Dendritic cell treated with granulocyte-macrophage colony-stimulating factor and Interleukin-4, amounts not matched to agents 40 ng/mL and 50 ng/mL, for 4 days (primary cell): ENCODE measurements at regions not wholly inside any gene's neighbourhood (a gene's known extent, or its start where the extent isn't known, plus 50 kb on each side); places are given as distances from the start of the nearest gene placed in this dataset.

Experiments
- H3K27ac Mint-ChIP-seq: one replicate; pipeline ENCODE4 v1.8.0; 2022; ENCODE audit warnings: mild to moderate bottlenecking, mixed read lengths
- H3K27me3 Mint-ChIP-seq: one replicate; pipeline ENCODE4 v1.8.0; 2022; ENCODE audit warnings: mild to moderate bottlenecking, mixed read lengths
- H3K36me3 Mint-ChIP-seq: one replicate; pipeline ENCODE4 v1.8.0; 2022; ENCODE audit warnings: low read depth, mixed read lengths
- H3K4me1 Mint-ChIP-seq: one replicate; pipeline ENCODE4 v1.8.0; 2022; ENCODE audit warnings: low read depth, mixed read lengths
- H3K4me3 Mint-ChIP-seq: one replicate; pipeline ENCODE4 v1.8.0; 2022; ENCODE audit warnings: mild to moderate bottlenecking, moderate library complexity, mixed read lengths
- H3K9me3 Mint-ChIP-seq: one replicate; pipeline ENCODE4 v1.8.0; 2022; ENCODE audit warnings: mixed read lengths
- intact Hi-C: fragments of 100-400 bp; cut with micrococcal nuclease; formaldehyde crosslinking; loops from one replicate; pipeline ENCODE4 v1.15.0; 2022

GRCh38 chr22:47818496-47818895 is 1056.0 kb downstream of the TBC1D22A start:
- Mint-ChIP-seq H3K27ac (no peak overlapping the region), H3K4me3 (no peak overlapping the region), H3K36me3 (no peaks in the 10 kb centered on the region), H3K27me3 (peaks cover 1% of the 10 kb centered on the region), H3K4me1 (no peaks in the 10 kb centered on the region), H3K9me3 (peaks cover 17% of the 10 kb centered on the region)
- intact Hi-C loops, result no loop called here

- no peak overlapping the region for H3K27ac Mint-ChIP-seq
- H3K27me3 Mint-ChIP-seq, result peaks cover 1% of the 10 kb centered on the region
- no peak overlapping the region for H3K4me3 Mint-ChIP-seq
- H3K9me3 Mint-ChIP-seq, result peaks cover 17% of the 10 kb centered on the region
- H3K36me3 Mint-ChIP-seq, result no peaks in the 10 kb centered on the region
- intact Hi-C loops, result no loop called here
- no peaks in the 10 kb centered on the region for H3K4me1 Mint-ChIP-seq
Observed at GRCh38 chr22:47817380-47817779, 1054.9 kb downstream of the TBC1D22A start.

- Mint-ChIP-seq H3K4me1 (no peaks in the 10 kb centered on the region), H3K36me3 (no peaks in the 10 kb centered on the region), H3K27me3 (peaks cover 1% of the 10 kb centered on the region), H3K4me3 (no peak overlapping the region), H3K27ac (no peak overlapping the region), H3K9me3 (peaks cover 17% of the 10 kb centered on the region)
- intact Hi-C loops, result no loop called here
Observed at GRCh38 chr22:47816863-47817210, 1054.4 kb downstream of the TBC1D22A start.

DNA sequence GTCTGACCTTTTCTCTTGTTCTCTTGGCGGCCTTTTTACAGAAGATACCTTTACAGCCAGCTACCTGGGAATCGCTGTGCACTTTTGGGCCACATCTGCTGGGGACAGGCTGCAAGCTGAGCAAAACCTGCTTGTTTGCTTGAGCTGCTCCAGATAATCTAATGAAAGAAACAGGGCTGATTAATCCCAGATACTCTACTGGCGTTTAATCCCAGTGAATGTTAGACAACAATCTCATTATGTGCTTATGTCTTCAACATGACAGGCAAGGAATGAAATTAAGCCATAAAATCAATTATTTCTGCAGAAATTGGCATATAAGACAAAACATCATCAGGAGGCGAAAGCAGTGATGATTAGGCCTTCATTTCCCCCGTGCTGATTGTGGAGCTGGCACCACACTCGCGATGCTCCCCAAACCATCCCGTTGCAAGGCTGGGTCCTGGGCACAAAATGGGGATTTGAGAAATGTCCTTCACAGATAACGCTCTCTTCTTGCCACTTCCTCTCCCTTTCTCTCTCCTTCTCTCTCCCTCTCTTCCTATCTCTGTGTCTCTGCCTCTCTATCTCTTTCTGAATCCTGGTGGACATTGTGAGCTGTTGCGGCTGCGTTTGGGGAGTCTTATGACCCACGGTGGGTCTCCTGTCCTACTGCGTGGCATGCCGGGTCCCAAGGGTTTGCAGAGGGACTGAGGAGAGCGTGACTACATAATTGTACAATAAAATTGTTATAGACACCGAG is 1053.8 kb downstream of the TBC1D22A start:
- no peaks in the 10 kb centered on the region for H3K36me3 Mint-ChIP-seq
- intact Hi-C loops, result no loop called here
- H3K27ac Mint-ChIP-seq, result no peak overlapping the region
- H3K4me1 Mint-ChIP-seq, result no peaks in the 10 kb centered on the region
- H3K4me3 Mint-ChIP-seq, result no peak overlapping the region
- peaks cover 1% of the 10 kb centered on the region for H3K27me3 Mint-ChIP-seq
- peaks cover 17% of the 10 kb centered on the region for H3K9me3 Mint-ChIP-seq

DNA sequence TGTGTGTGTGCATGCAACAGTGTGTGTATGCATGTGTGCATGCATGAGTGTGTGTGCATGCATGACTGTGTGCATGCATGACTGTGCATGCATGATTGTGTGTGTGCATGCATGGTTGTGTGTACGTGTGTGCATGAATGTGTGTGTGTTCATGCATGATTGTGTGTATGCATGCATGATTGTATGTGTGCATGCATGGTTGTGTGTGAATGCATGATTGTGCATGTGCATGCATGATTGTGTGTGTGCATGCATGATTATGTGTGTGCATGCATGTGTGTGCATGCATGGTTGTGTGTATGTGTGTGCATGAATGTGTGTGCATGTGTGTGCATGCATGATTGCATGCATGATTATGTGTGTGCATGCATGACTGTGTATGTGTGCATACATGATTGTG is 1052.0 kb downstream of the TBC1D22A start:
- no peak overlapping the region for H3K27ac Mint-ChIP-seq
- peaks cover 24% of the 10 kb centered on the region for H3K9me3 Mint-ChIP-seq
- no peaks in the 10 kb centered on the region for H3K36me3 Mint-ChIP-seq
- peaks cover 1% of the 10 kb centered on the region for H3K27me3 Mint-ChIP-seq
- H3K4me1 Mint-ChIP-seq, result no peaks in the 10 kb centered on the region
- intact Hi-C loops, result no loop called here
- H3K4me3 Mint-ChIP-seq, result no peak overlapping the region

- H3K27ac Mint-ChIP-seq, result no peak overlapping the region
- intact Hi-C loops, result no loop called here
- H3K36me3 Mint-ChIP-seq, result no peaks in the 10 kb centered on the region
- no peaks in the 10 kb centered on the region for H3K4me1 Mint-ChIP-seq
- no peak overlapping the region for H3K4me3 Mint-ChIP-seq
- peaks cover 27% of the 10 kb centered on the region for H3K9me3 Mint-ChIP-seq
- peaks cover 1% of the 10 kb centered on the region for H3K27me3 Mint-ChIP-seq
Observed at GRCh38 chr22:47813661-47814060, 1051.2 kb downstream of the TBC1D22A start.

DNA sequence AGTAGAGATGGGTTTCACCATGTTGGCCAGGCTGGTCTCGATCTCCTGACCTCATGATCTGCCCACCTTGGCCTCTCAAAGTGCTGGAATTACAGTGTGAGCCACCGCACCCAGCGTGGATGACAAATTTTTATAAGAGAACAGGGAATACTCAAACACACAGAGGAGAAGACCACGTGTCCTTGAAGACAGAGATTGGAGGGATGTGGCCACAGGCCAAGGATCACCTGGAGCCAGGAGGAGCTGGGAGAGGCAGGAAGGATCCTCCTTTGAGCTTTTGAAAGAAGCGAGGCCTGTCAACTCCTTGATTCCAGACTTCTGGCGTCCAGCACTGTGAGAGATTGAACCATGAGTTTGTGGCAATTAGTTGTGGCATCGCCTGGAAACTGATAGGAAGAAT is 1049.5 kb downstream of the TBC1D22A start:
- Mint-ChIP-seq H3K4me1 (no peaks in the 10 kb centered on the region), H3K36me3 (no peaks in the 10 kb centered on the region), H3K4me3 (no peak overlapping the region), H3K9me3 (peaks cover 19% of the 10 kb centered on the region), H3K27ac (no peak overlapping the region), H3K27me3 (peaks cover 5% of the 10 kb centered on the region)
- intact Hi-C loops, result no loop called here

DNA sequence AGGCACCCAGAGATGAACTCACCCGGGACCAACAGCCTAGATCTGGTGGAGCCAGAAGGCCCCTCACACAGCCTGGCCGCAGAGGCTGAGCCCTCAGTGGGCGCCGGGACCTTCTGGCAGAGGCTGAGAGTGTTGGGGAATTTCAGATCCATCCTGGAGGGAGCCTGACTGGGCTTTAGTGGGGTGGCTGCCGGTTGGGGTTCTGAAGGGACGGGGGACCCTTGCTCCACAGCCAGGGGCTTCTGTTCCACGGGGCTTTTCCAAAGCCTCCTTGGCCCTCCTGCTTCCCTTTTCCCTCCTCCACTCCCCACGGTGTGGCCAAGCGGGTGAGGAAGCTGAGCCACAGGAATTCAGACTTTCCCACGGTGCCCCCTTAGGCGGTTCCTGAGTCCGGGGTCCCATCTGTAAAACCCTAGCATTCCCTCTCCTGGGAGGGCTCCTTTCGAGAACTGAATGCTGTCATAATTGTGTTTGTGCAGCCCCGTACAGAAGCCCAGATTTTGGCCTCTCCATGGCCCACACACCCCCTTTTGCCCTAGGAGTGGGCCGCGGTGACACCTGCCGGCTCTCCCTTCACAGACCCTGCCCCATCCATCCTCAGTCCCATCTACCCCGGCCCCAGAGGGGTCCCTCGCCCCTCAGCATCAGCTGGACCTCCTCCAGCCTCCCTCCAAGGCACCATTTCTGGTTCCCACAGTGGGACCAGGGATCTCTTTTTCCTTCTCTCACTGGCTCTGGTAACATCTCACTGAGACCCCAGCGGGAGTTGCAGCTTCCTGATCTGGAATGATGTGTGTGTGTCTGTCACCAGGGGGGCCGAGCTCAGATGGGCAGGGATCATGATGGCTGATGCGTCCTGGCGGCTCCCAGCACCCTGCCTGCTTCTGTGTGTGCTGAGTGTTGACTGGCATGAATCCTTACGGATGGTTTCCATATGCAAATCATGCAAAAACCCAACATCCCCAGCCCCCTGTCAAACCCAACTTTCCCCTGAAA is 1048.4 kb downstream of the TBC1D22A start:
- Mint-ChIP-seq H3K36me3 (no peaks in the 10 kb centered on the region), H3K9me3 (peaks cover 10% of the 10 kb centered on the region), H3K4me1 (no peaks in the 10 kb centered on the region), H3K27ac (no peak overlapping the region), H3K27me3 (peaks cover 5% of the 10 kb centered on the region), H3K4me3 (no peak overlapping the region)
- intact Hi-C loops, result no loop called here

GRCh38 chr22:47808886-47809620 is 1046.6 kb downstream of the TBC1D22A start:
- H3K27ac Mint-ChIP-seq, result no peak overlapping the region
- peaks cover 5% of the 10 kb centered on the region for H3K27me3 Mint-ChIP-seq
- H3K36me3 Mint-ChIP-seq, result no peaks in the 10 kb centered on the region
- intact Hi-C loops, result no loop called here
- H3K9me3 Mint-ChIP-seq, result peaks cover 10% of the 10 kb centered on the region
- no peak overlapping the region for H3K4me3 Mint-ChIP-seq
- H3K4me1 Mint-ChIP-seq, result no peaks in the 10 kb centered on the region

DNA sequence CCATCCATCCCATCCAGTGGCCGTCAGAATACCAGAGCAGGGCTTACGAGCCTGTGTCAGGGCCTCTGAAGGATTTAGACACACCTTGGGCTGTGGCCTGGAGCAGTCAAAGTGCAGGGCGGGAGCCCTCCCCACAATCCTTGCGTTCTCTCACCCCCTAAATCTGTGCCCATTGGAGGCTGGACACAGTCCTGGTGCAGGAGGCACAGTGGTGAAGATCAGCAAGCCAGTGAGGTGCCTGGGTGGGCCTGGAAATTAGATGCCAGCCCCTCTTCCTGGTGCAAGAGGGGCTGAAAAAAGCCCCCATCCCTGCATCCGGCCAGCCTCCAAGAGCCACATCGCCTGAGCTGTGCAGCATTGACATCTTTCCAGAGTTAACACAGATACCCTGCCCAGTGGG is 1045.8 kb downstream of the TBC1D22A start:
- Mint-ChIP-seq H3K27ac (no peak overlapping the region), H3K9me3 (peaks cover 10% of the 10 kb centered on the region), H3K36me3 (no peaks in the 10 kb centered on the region), H3K27me3 (peaks cover 6% of the 10 kb centered on the region), H3K4me3 (no peak overlapping the region), H3K4me1 (no peaks in the 10 kb centered on the region)
- intact Hi-C loops, result no loop called here

GRCh38 chr22:47807506-47807905 is 1045.1 kb downstream of the TBC1D22A start:
- Mint-ChIP-seq H3K4me3 (no peak overlapping the region), H3K36me3 (no peaks in the 10 kb centered on the region), H3K27ac (no peak overlapping the region), H3K4me1 (no peaks in the 10 kb centered on the region), H3K27me3 (peaks cover 7% of the 10 kb centered on the region), H3K9me3 (peaks cover 10% of the 10 kb centered on the region)
- intact Hi-C loops, result no loop called here

DNA sequence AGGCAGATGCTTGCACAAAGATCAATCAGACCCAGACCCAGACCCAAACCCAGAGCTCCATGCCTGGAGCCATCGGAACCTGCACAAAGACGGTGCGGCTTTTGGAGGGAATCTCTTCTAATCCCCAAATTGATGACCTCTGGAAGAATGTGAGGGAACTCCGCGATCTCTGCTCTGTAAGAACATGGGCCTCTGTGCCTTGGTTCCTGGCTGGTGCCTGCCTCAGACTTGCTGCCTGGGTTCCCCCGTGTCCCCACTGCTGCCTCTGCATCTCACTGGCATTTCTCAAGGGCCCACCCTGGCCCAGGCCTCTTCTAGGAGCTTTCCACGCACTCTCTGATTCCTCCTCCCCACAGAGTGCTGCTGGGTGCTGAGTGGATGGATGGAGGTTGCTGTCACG is 1044.4 kb downstream of the TBC1D22A start:
- intact Hi-C loops, result no loop called here
- no peak overlapping the region for H3K27ac Mint-ChIP-seq
- peaks cover 12% of the 10 kb centered on the region for H3K27me3 Mint-ChIP-seq
- no peaks in the 10 kb centered on the region for H3K4me1 Mint-ChIP-seq
- no peak overlapping the region for H3K4me3 Mint-ChIP-seq
- H3K9me3 Mint-ChIP-seq, result peaks cover 10% of the 10 kb centered on the region
- no peaks in the 10 kb centered on the region for H3K36me3 Mint-ChIP-seq

DNA sequence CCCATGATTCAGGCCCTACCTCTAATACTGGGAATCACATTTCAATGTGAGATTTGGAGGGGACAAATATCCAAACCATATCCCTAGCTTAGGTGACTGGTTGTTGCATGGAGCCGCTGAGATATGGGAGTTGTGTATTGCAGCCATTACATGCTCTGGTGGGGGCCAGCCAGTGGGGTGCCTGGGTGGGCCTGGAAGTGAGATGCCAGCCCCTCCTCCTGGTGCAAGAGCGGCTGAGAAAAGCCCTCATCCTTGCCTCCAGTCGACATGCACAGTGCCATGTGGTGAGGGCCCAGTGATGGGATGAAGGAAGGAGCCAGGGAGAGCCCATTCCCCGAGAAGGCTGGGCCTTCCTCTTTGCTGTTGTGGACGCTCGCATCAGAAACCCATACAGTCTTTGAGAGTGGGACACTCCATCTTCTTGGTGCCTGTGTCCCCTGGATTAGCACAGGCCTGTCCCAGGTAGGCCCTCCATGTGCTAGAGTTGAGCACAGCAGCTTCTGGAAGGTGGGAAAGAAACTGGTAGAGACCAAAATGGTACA is 1043.0 kb downstream of the TBC1D22A start:
- Mint-ChIP-seq H3K9me3 (peaks cover 10% of the 10 kb centered on the region), H3K36me3 (no peaks in the 10 kb centered on the region), H3K4me3 (no peak overlapping the region), H3K27ac (no peak overlapping the region), H3K4me1 (no peaks in the 10 kb centered on the region), H3K27me3 (peaks cover 17% of the 10 kb centered on the region)
- intact Hi-C loops, result no loop called here

DNA sequence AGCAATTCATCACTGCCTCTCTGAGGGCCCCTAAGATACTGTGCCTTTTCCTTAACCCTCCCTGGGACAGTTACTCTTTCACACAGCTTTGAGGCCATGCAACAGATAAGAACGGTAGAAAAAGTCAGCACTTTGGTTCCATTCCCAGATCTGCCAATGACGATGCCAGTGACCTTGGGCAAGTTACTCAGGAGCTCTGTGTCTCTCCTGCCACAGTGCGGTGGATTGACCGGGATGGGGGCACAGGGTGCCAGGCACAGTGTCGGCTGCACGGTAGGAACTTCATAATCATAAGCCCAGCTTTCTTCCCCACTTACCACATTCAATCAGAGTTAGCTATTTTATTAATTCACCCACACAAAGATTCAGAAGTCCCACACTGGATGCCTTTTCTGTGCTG is 1041.8 kb downstream of the TBC1D22A start:
- peaks cover 17% of the 10 kb centered on the region for H3K27me3 Mint-ChIP-seq
- H3K4me1 Mint-ChIP-seq, result no peaks in the 10 kb centered on the region
- peaks cover under 1% of the 10 kb centered on the region for H3K9me3 Mint-ChIP-seq

More for the DNA sequence above, 1041.8 kb downstream of the TBC1D22A start:
- no peak overlapping the region for H3K4me3 Mint-ChIP-seq
- no peak overlapping the region for H3K27ac Mint-ChIP-seq
- intact Hi-C loops, result no loop called here
- H3K36me3 Mint-ChIP-seq, result no peaks in the 10 kb centered on the region
